Heart left ventricle (tissue), 16 donors: ENCODE measurements at regions not wholly inside any gene's neighbourhood (a gene's known extent, or its start where the extent isn't known, plus 50 kb on each side); places are given as distances from the start of the nearest gene placed in this dataset.
"Not testable (repeated sequence)": the region's sequence is repeated elsewhere in the genome, so short reads cannot be mapped to it uniquely, and the experiment has no call there.

ENCODE experiments used
- ATAC-seq, 4 donors: fragments of 200-7000 bp; cut with Tn5 transposase; one replicate each; pipeline ENCODE4 v1.9.1; 2020 to 2022; ENCODE audit warnings: moderate library complexity in 4 of 4, mild to moderate bottlenecking in 3 of 4, moderate number of reproducible peaks in 1 of 4
- DNase-seq, 5 donors: peaks; one replicate each; pipeline ENCODE4 v3.0.0-alpha.2; 2020
- H3K27ac ChIP-seq, 12 donors: fragments of 200-600 bp; sonication (generic) in 4 of 12; one replicate each; pipeline versions ENCODE4 v1.5.0 to v1.8.0; 2016 to 2022; ENCODE audit warnings: mild to moderate bottlenecking in 2 of 12
- H3K27me3 ChIP-seq, 9 donors: fragments of 200-600 bp; sonication (generic) in 2 of 9; one replicate each; pipeline versions ENCODE4 v1.5.1 to v1.8.0; 2016 to 2022; ENCODE audit warnings: mild to moderate bottlenecking in 3 of 9
- H3K36me3 ChIP-seq, 9 donors: fragments of 200-600 bp; sonication (generic) in 2 of 9; one replicate each; pipeline versions ENCODE4 v1.5.0 to v1.8.0; 2018 to 2022; ENCODE audit warnings: mild to moderate bottlenecking in 2 of 9
- H3K4me1 ChIP-seq, 12 donors: fragments of 200-600 bp; sonication (generic) in 4 of 12; one replicate each; pipeline versions ENCODE4 v1.5.0 to v1.8.0; 2016 to 2022; ENCODE audit warnings: mild to moderate bottlenecking in 3 of 12
- H3K4me3 ChIP-seq, 12 donors: fragments of 200-600 bp; sonication (generic) in 4 of 12; one replicate each; pipeline versions ENCODE4 v1.5.0 to v1.8.0; 2017 to 2022; ENCODE audit warnings: mild to moderate bottlenecking in 9 of 12, moderate library complexity in 4 of 12
- H3K9me3 ChIP-seq, 12 donors: fragments of 200-600 bp; sonication (generic) in 4 of 12; one replicate each; pipeline versions ENCODE4 v1.5.0 to v1.8.0; 2016 to 2022; ENCODE audit warnings: mild to moderate bottlenecking in 1 of 12
- CTCF ChIP-seq, 12 donors: fragments of 200-600 bp; sonication (generic) in 4 of 12; IDR thresholded peaks; one replicate each; pipeline versions ENCODE4 v1.5.0 to v1.8.0; 2018 to 2022; ENCODE audit warnings: antibody characterized with exemption in 12 of 12, mild to moderate bottlenecking in 5 of 12
- POLR2A ChIP-seq, 2 donors: fragments of 450-650 bp; IDR thresholded peaks; one replicate each; pipeline ENCODE4 v1.6.1; 2017; ENCODE audit warnings: antibody characterized with exemption in 2 of 2, mild to moderate bottlenecking in 2 of 2, moderate library complexity in 2 of 2
- WGBS, 4 donors: extraction: QIAGEN DNeasy Blood & Tissue Kit in 2 of 4; methylation state at CpG; one replicate each; pipeline versions ENCODE4 v1.1.5 to v1.1.7; 2013 to 2018; 5-methylcytosine and 5-hydroxymethylcytosine counted together
- intact Hi-C, 10 donors: fragments of 100-400 bp; cut with DNase I; formaldehyde crosslinking; loops; one replicate each; pipeline versions ENCODE4 v1.11.1 to v1.14.2; 2022
- donor health status: ischemic (EF 13 %, LVEDD 7.1; RV severe dilation, severe dysfunction).
- donor health status: healthy with polysubstance abuse.
- donor health status: DM: no; HTN: yes; CAD: no.
- donor health status: DM: no; HTN: no; CAD: no.
- donor health status: ischemic (EF 25% LVEDD 6.9; RV normal size, moderate dysfunction).
- donor health status: ischemic (EF 25% LVEDD 5.7; RV mildly dilated, moderate dysfunction).
- donor health status: healthy.
- donor health status: DM: yes; HTN: yes; CAD: no.
- donor health status: ischemic (EF 35%, LVEDD 5.7; RV mildly dilated, moderate dysfunction).
- donor health status: nonischemic (EF 11% LVEDD 7.7; RV severe dilation, severe dysfunction).
- donor health status: DM: yes; HTN: yes; CAD: no.
- donor health status: PGD.
- donor health status: ischemic (EF 29% LVEDD 5.4; RV normal size, mild dysfunction).
- donor health status: nonischemic (EF 23%, LVEDD 6.1; RV moderate dilation, normal function).

- intact Hi-C loops: loop anchor here in 1 of 10 donors (10.0 kb wide), 1 partner anchor 272 kb away; no protein-coding TSS in a partner anchor
- TF ChIP-seq POLR2A (IDR thresholded peaks at IDR 0.05): no peak
- ATAC-seq (no peak), DNase-seq (no peak)
- no peaks in the 10 kb centered on the region for H3K27me3 ChIP-seq
- no peaks in the 10 kb centered on the region for H3K36me3 ChIP-seq
- H3K9me3 ChIP-seq: peaks cover 0 to 25% (median 6%) of the 10 kb centered on the region in 12 donors
- no peak overlapping the region for H3K27ac ChIP-seq
- 90 to 95% (median 93%) methylated on average over 2 of the region's 2 CpGs for WGBS, 4 donors
- no peak overlapping the region for H3K4me3 ChIP-seq
- no peaks in the 10 kb centered on the region for H3K4me1 ChIP-seq
Observed at GRCh38 chr1:66462313-66462712, 71.6 kb upstream of the SGIP1 start.

GRCh38 chr1:66464351-66464750 is 69.6 kb upstream of the SGIP1 start:
- DNase-seq: no peak
- TF ChIP-seq CTCF (IDR thresholded peaks at IDR 0.05) (no peak), POLR2A (IDR thresholded peaks at IDR 0.05) (no peak)

GRCh38 chr1:66464802-66465201 is 69.2 kb upstream of the SGIP1 start:
- TF ChIP-seq POLR2A (IDR thresholded peaks at IDR 0.05) (no peak), CTCF (IDR thresholded peaks at IDR 0.05) (no peak)
- Histone ChIP-seq H3K36me3 (no peaks in the 10 kb centered on the region), H3K4me3 (no peak overlapping the region), H3K27me3 (no peaks in the 10 kb centered on the region), H3K9me3 (peaks cover 0 to 18% (median 2%) of the 10 kb centered on the region in 12 donors), H3K27ac (no peak overlapping the region), H3K4me1 (peaks cover 0 to 6% (median 0%) of the 10 kb centered on the region in 12 donors)
- DNase-seq: no peak
- ATAC-seq: no peak
- 42 to 98% (median 72%) methylated on average over 2 of the region's 2 CpGs for WGBS, 4 donors
- intact Hi-C loops: loop anchor here in 1 of 10 donors (10.0 kb wide), 1 partner anchor 270 kb away; no protein-coding TSS in a partner anchor

More at GRCh38 chr1:66464351-66464750, 69.6 kb upstream of the SGIP1 start:
- Histone ChIP-seq H3K27me3 (no peaks in the 10 kb centered on the region), H3K4me3 (no peak overlapping the region), H3K4me1 (peaks cover 0 to 6% (median 0%) of the 10 kb centered on the region in 12 donors), H3K9me3 (peaks cover 0 to 23% (median 6%) of the 10 kb centered on the region in 12 donors), H3K27ac (no peak overlapping the region), H3K36me3 (no peaks in the 10 kb centered on the region)
- no peak for ATAC-seq
- intact Hi-C loops: loop anchor here in 1 of 10 donors (10.0 kb wide), 1 partner anchor 270 kb away; no protein-coding TSS in a partner anchor

GRCh38 chr1:66466695-66467094 is 67.3 kb upstream of the SGIP1 start:
- not testable (repeated sequence) for DNase-seq, H3K27me3 ChIP-seq, ATAC-seq, H3K4me3 ChIP-seq, H3K36me3 ChIP-seq, H3K9me3 ChIP-seq, H3K4me1 ChIP-seq, H3K27ac ChIP-seq
- 56 to 68% (median 62%) methylated on average over 2 of the region's 2 CpGs for WGBS, 4 donors
- intact Hi-C loops: loop anchor here in 1 of 10 donors (10.0 kb wide), 1 partner anchor 268 kb away; no protein-coding TSS in a partner anchor

- Histone ChIP-seq H3K4me3 (no peak overlapping the region), H3K27me3 (no peaks in the 10 kb centered on the region), H3K9me3 (no peaks in the 10 kb centered on the region), H3K4me1 (peaks cover 0 to 6% (median 0%) of the 10 kb centered on the region in 12 donors), H3K27ac (no peak overlapping the region), H3K36me3 (no peaks in the 10 kb centered on the region)
- no peak for TF ChIP-seq POLR2A (IDR thresholded peaks at IDR 0.05)
- no peak for TF ChIP-seq CTCF (IDR thresholded peaks at IDR 0.05)
- DNase-seq (no peak), ATAC-seq (no peak)
- 68 to 72% (median 70%) methylated on average over 2 of the region's 2 CpGs for WGBS, 4 donors
- intact Hi-C loops: loop anchor here in 1 of 10 donors (10.0 kb wide), 1 partner anchor 266 kb away; no protein-coding TSS in a partner anchor
Observed at GRCh38 chr1:66468722-66469121, 65.2 kb upstream of the SGIP1 start.
